H9 (cell line): ENCODE measurements at regions not wholly inside any gene's neighbourhood (a gene's known extent, or its start where the extent isn't known, plus 50 kb on each side); places are given as distances from the start of the nearest gene placed in this dataset.

ENCODE experiments used
- DNase-seq: peaks from one replicate; pipeline ENCODE4 v3.0.0-alpha.2; 2017
- H2AFZ ChIP-seq: one replicate; pipeline ENCODE4 v1.6.1; 2013; ENCODE audit warnings: mild to moderate bottlenecking, low read length, control low read depth, moderate library complexity
- H2AK5ac ChIP-seq: 2 replicates; pipeline ENCODE4 v1.6.1; 2013; ENCODE audit warnings: low read length, control low read depth, mixed read lengths; ENCODE audit not compliant: insufficient read length
- H2BK120ac ChIP-seq: one replicate; pipeline ENCODE4 v1.6.1; 2013; ENCODE audit warnings: low read depth, mild to moderate bottlenecking, low read length, control low read depth, inconsistent platforms; ENCODE audit not compliant: poor library complexity, severe bottlenecking
- H2BK12ac ChIP-seq: 2 replicates; pipeline ENCODE4 v1.6.1; 2013; ENCODE audit warnings: low read length, control low read depth, mixed read lengths, low read depth; ENCODE audit not compliant: insufficient read length
- H2BK15ac ChIP-seq: 2 replicates; pipeline ENCODE4 v1.6.1; 2013; ENCODE audit warnings: low read depth, low read length, control low read depth
- H2BK20ac ChIP-seq: one replicate; pipeline ENCODE4 v1.6.1; 2013; ENCODE audit warnings: low read depth, mild to moderate bottlenecking, low read length, control low read depth, inconsistent platforms; ENCODE audit not compliant: poor library complexity, severe bottlenecking
- H2BK5ac ChIP-seq: 2 replicates; pipeline ENCODE4 v1.6.1; 2013; ENCODE audit warnings: low read length, control low read depth, mixed read lengths; ENCODE audit not compliant: insufficient read length
- H3K14ac ChIP-seq: 2 replicates; pipeline ENCODE4 v1.6.1; 2013; ENCODE audit warnings: low read length, control low read depth; ENCODE audit not compliant: insufficient read depth
- H3K18ac ChIP-seq: 2 replicates; pipeline ENCODE4 v1.6.1; 2013; ENCODE audit warnings: low read depth, mild to moderate bottlenecking, mixed read lengths, low read length, control low read depth; ENCODE audit not compliant: insufficient read length
- H3K23ac ChIP-seq: 2 replicates; pipeline ENCODE4 v1.6.1; 2013; ENCODE audit warnings: low read length, control low read depth, mixed read lengths, low read depth; ENCODE audit not compliant: insufficient read length
- H3K23me2 ChIP-seq: 2 replicates; pipeline ENCODE4 v1.6.1; 2013; ENCODE audit warnings: low read depth, mild to moderate bottlenecking, mixed read lengths, low read length, control low read depth; ENCODE audit not compliant: insufficient read length, poor library complexity, severe bottlenecking
- H3K27ac ChIP-seq: 2 replicates; pipeline ENCODE4 v1.5.1; 2013; ENCODE audit warnings: low read length, control low read depth, mixed read lengths, low read depth; ENCODE audit not compliant: insufficient read length
- H3K27me3 ChIP-seq: 2 replicates; pipeline ENCODE4 v1.6.1; 2013; ENCODE audit warnings: low read length, control low read depth, inconsistent platforms; ENCODE audit not compliant: insufficient read depth
- H3K4ac ChIP-seq: 2 replicates; pipeline ENCODE4 v1.6.1; 2013; ENCODE audit warnings: low read depth, mild to moderate bottlenecking, control low read depth, inconsistent platforms, low read length, moderate library complexity
- H3K4me1 ChIP-seq: 2 replicates; pipeline ENCODE4 v1.6.1; 2013; ENCODE audit warnings: low read length, control low read depth, inconsistent platforms; ENCODE audit not compliant: insufficient read depth
- H3K4me2 ChIP-seq: 2 replicates; pipeline ENCODE4 v1.6.1; 2013; ENCODE audit warnings: low read length, control low read depth, mixed read lengths; ENCODE audit not compliant: insufficient read length, insufficient read depth
- H3K56ac ChIP-seq: 2 replicates; pipeline ENCODE4 v1.6.1; 2013; ENCODE audit warnings: low read depth, mild to moderate bottlenecking, mixed read lengths, low read length, control low read depth; ENCODE audit not compliant: insufficient read length
- H3K79me1 ChIP-seq: 2 replicates; pipeline ENCODE4 v1.6.1; 2013; ENCODE audit warnings: low read depth, mild to moderate bottlenecking, moderate library complexity, low read length, control low read depth, inconsistent platforms; ENCODE audit not compliant: insufficient read depth, poor library complexity, severe bottlenecking
- H3K79me2 ChIP-seq: 2 replicates; pipeline ENCODE4 v1.6.1; 2013; ENCODE audit warnings: low read length, control low read depth, inconsistent platforms; ENCODE audit not compliant: insufficient read depth
- H3K9ac ChIP-seq: 2 replicates; pipeline ENCODE4 v1.6.1; 2013; ENCODE audit warnings: low read length, control low read depth, mixed read lengths; ENCODE audit not compliant: insufficient read length; ENCODE audit errors: extremely low read depth
- H3K9me3 ChIP-seq: one replicate; pipeline ENCODE4 v1.6.1; 2013; ENCODE audit warnings: low read depth, low read length, inconsistent platforms; ENCODE audit not compliant: control insufficient read depth
- H3T11ph ChIP-seq: one replicate; pipeline ENCODE4 v1.6.1; 2013; ENCODE audit warnings: mild to moderate bottlenecking, low read length, control low read depth, inconsistent platforms
- H4K20me1 ChIP-seq: one replicate; pipeline ENCODE4 v1.6.1; 2013; ENCODE audit not compliant: control insufficient read depth, insufficient read length, insufficient read depth
- H4K5ac ChIP-seq: 2 replicates; pipeline ENCODE4 v1.6.1; 2013; ENCODE audit warnings: low read depth, mild to moderate bottlenecking, mixed read lengths, low read length, control low read depth; ENCODE audit not compliant: insufficient read length
- H4K8ac ChIP-seq: replicated peaks from 2 replicates; pipeline ENCODE4 v1.6.1; 2013; ENCODE audit warnings: low read length, control low read depth, mixed read lengths, low read depth; ENCODE audit not compliant: insufficient read length
- H4K91ac ChIP-seq: 2 replicates; pipeline ENCODE4 v1.6.1; 2013; ENCODE audit warnings: low read depth, mild to moderate bottlenecking, moderate library complexity, mixed read lengths, low read length, control low read depth; ENCODE audit not compliant: insufficient read length
- H3K27ac Mint-ChIP-seq, 3 experiments: 2 replicates in 2 of 3; 3 replicates in 1 of 3; pipeline ENCODE4 v1.8.0; 2020 to 2021; ENCODE audit warnings: mixed read lengths in 3 of 3, mild to moderate bottlenecking in 1 of 3, moderate library complexity in 1 of 3
- H3K27me3 Mint-ChIP-seq: 2 replicates; pipeline ENCODE4 v1.8.0; 2021; ENCODE audit warnings: low read depth, mild to moderate bottlenecking, moderate library complexity, mixed read lengths
- H3K36me3 Mint-ChIP-seq, 3 experiments: 2 replicates in 2 of 3; 3 replicates in 1 of 3; pipeline ENCODE4 v1.8.0; 2020 to 2021; ENCODE audit warnings: low read depth in 3 of 3, mixed read lengths in 3 of 3; ENCODE audit not compliant: insufficient read depth in 1 of 3
- H3K4me1 Mint-ChIP-seq, 2 experiments: 2 replicates each; pipeline ENCODE4 v1.8.0; 2020; ENCODE audit warnings: mixed read lengths in 2 of 2
- H3K4me3 Mint-ChIP-seq, 2 experiments: 2 replicates in 1 of 2; 3 replicates in 1 of 2; pipeline ENCODE4 v1.8.0; 2020 to 2021; ENCODE audit warnings: mild to moderate bottlenecking in 2 of 2, mixed read lengths in 2 of 2, moderate library complexity in 1 of 2
- H3K9me3 Mint-ChIP-seq, 2 experiments: 2 replicates in 1 of 2; 3 replicates in 1 of 2; pipeline ENCODE4 v1.8.0; 2020; ENCODE audit warnings: mild to moderate bottlenecking in 2 of 2, mixed read lengths in 2 of 2, moderate library complexity in 1 of 2
- CTCF ChIP-seq: fragments of 200-600 bp; sonication (generic); conservative IDR thresholded peaks from 3 replicates; pipeline ENCODE4 v1.8.0; 2021; ENCODE audit warnings: antibody characterized with exemption, mild to moderate bottlenecking
- WGBS: extraction: QIAGEN DNeasy Blood & Tissue Kit; methylation state at CpG from one replicate; pipeline ENCODE4 v1.1.7; 2013; ENCODE audit warnings: missing lambda C conversion rate, low lambda C conversion rate, mixed read lengths; ENCODE audit not compliant: insufficient read length; ENCODE audit errors: extremely low coverage; 5-methylcytosine and 5-hydroxymethylcytosine counted together

GRCh38 chr4:177989503-177990201, 547.4 kb upstream of the AGA start:
- no peak overlapping the region for H4K8ac ChIP-seq
- H3K14ac ChIP-seq: no peak overlapping the region
- no peak overlapping the region for H4K91ac ChIP-seq
- H2BK120ac ChIP-seq: no peak overlapping the region
- no peak overlapping the region for H3K4me2 ChIP-seq
- H3K4ac ChIP-seq: no peak overlapping the region
- H2AK5ac ChIP-seq: no peak overlapping the region
- Mint-ChIP-seq H3K27me3 (no peaks in the 10 kb centered on the region), H3K4me3 (no peak overlapping the region), H3K36me3 (no peaks in the 10 kb centered on the region), H3K9me3 (no peaks in the 10 kb centered on the region), H3K4me1 (peaks cover 19 to 20% of the 10 kb centered on the region in 2 experiments), H3K27ac (peak overlapping the region in 1 of 3 experiments; percentile 40; a peak in 1 of 7 replicates)
- no peak overlapping the region for H2BK15ac ChIP-seq
- H3K27ac ChIP-seq: no peak overlapping the region
- TF ChIP-seq CTCF: no peak
- H3K18ac ChIP-seq: no peak overlapping the region
- no peaks in the 10 kb centered on the region for H4K20me1 ChIP-seq
- H2BK20ac ChIP-seq: no peak overlapping the region
- no peak for DNase-seq
- no CpG with 5 or more reads among the region's 4 CpGs for WGBS
- no peaks in the 10 kb centered on the region for H3K79me2 ChIP-seq
- H2AFZ ChIP-seq: no peak overlapping the region
- no peak overlapping the region for H3K56ac ChIP-seq
- H2BK5ac ChIP-seq: no peak overlapping the region
- no peak overlapping the region for H3K23ac ChIP-seq
- H3K9me3 ChIP-seq: no peaks in the 10 kb centered on the region
- H3K4me1 ChIP-seq: no peaks in the 10 kb centered on the region
- H2BK12ac ChIP-seq: no peak overlapping the region
- no peak overlapping the region for H3T11ph ChIP-seq
- no peaks in the 10 kb centered on the region for H3K23me2 ChIP-seq
- H3K27me3 ChIP-seq: no peaks in the 10 kb centered on the region
- no peak overlapping the region for H3K9ac ChIP-seq
- H4K5ac ChIP-seq: no peak overlapping the region
- no peaks in the 10 kb centered on the region for H3K79me1 ChIP-seq
